Activated CD4-positive, alpha-beta T cell treated with anti-CD3 and anti-CD28 coated beads for 4 hours (primary cell): ENCODE measurements at regions not wholly inside any gene's neighbourhood (a gene's known extent, or its start where the extent isn't known, plus 50 kb on each side); places are given as distances from the start of the nearest gene placed in this dataset.
A peak's percentile ranks its signal among the peaks of the same experiment; 100 is the strongest.
"Not testable (repeated sequence)": the region's sequence is repeated elsewhere in the genome, so short reads cannot be mapped to it uniquely, and the experiment has no call there.

Source experiments
- DNase-seq, 2 donors: peaks; one replicate each; pipeline ENCODE4 v3.0.0-alpha.2; 2020

- DNase-seq = not testable (repeated sequence)
Observed at GRCh38 chr2:87468429-87468981, 279.4 kb upstream of the PLGLB2 start.

GRCh38 chr2:87469180-87470151 is 278.4 kb upstream of the PLGLB2 start:
- DNase-seq = peak; percentile 13 to 73

GRCh38 chr2:87470381-87471380 is 277.2 kb upstream of the PLGLB2 start:
- peak in 1 of 2 donors; percentile 72 for DNase-seq

- DNase-seq = not testable (repeated sequence)
Observed at GRCh38 chr2:87471478-87471877, 276.4 kb upstream of the PLGLB2 start.

GRCh38 chr2:87476223-87476872 is 271.5 kb upstream of the PLGLB2 start:
- DNase-seq = not testable (repeated sequence)

GRCh38 chr2:87476936-87477335 is 271.0 kb upstream of the PLGLB2 start:
- peak in 1 of 2 donors; percentile 49 for DNase-seq

GRCh38 chr2:87477669-87478428 is 270.0 kb upstream of the PLGLB2 start:
- not testable (repeated sequence) for DNase-seq

GRCh38 chr2:87478911-87479310 is 269.0 kb upstream of the PLGLB2 start:
- DNase-seq = not testable (repeated sequence)

GRCh38 chr2:87483093-87483680 is 264.7 kb upstream of the PLGLB2 start:
- DNase-seq = not testable (repeated sequence)

- not testable (repeated sequence) for DNase-seq
Observed at GRCh38 chr2:87484363-87484762, 263.5 kb upstream of the PLGLB2 start.

- DNase-seq = not testable (repeated sequence)
Observed at GRCh38 chr2:87485455-87485854, 262.4 kb upstream of the PLGLB2 start.

- peak in 1 of 2 donors; percentile 49 for DNase-seq
Observed at GRCh38 chr2:87485884-87486283, 262.0 kb upstream of the PLGLB2 start.

- not testable (repeated sequence) for DNase-seq
Observed at GRCh38 chr2:87486413-87486812, 261.5 kb upstream of the PLGLB2 start.

- DNase-seq = not testable (repeated sequence)
Observed at GRCh38 chr2:87488021-87488420, 259.9 kb upstream of the PLGLB2 start.

- DNase-seq = not testable (repeated sequence)
Observed at GRCh38 chr2:87488991-87489390, 258.9 kb upstream of the PLGLB2 start.

GRCh38 chr2:87494846-87495245 is 253.0 kb upstream of the PLGLB2 start:
- DNase-seq = not testable (repeated sequence)

- DNase-seq = not testable (repeated sequence)
Observed at GRCh38 chr2:87495455-87495854, 252.4 kb upstream of the PLGLB2 start.

- DNase-seq = not testable (repeated sequence)
Observed at GRCh38 chr2:87496036-87497006, 251.6 kb upstream of the PLGLB2 start.

GRCh38 chr2:87497135-87497534 is 250.8 kb upstream of the PLGLB2 start:
- DNase-seq = not testable (repeated sequence)

GRCh38 chr2:87497700-87498099 is 250.2 kb upstream of the PLGLB2 start:
- DNase-seq = not testable (repeated sequence)
